AG20443 (cell line): ENCODE measurements at regions not wholly inside any gene's neighbourhood (a gene's known extent, or its start where the extent isn't known, plus 50 kb on each side); places are given as distances from the start of the nearest gene placed in this dataset.

Experiments used
- DNase-seq: peaks from one replicate; pipeline ENCODE4 v3.0.0; 2012; ENCODE audit warnings: low spot score, mixed read lengths

DNA sequence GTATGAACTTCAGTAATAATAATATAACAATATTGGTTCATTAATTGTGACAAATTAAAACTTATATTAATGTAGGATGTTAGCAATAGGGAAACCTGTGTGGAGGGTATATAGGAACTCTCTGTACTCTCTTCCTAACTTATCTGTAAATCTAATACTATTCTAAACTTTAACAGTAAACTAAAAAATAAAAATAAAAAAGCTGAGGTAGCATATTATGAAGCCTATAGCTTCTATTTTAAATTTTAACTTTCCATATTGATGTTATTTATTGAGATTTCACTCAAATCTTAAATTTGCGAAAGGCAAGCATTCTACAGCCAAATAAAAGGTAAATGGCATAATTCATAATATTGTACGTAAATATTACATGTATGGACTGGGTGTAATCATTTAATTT is 326.4 kb downstream of the MEI4 start:
- DNase-seq: no peak

DNA sequence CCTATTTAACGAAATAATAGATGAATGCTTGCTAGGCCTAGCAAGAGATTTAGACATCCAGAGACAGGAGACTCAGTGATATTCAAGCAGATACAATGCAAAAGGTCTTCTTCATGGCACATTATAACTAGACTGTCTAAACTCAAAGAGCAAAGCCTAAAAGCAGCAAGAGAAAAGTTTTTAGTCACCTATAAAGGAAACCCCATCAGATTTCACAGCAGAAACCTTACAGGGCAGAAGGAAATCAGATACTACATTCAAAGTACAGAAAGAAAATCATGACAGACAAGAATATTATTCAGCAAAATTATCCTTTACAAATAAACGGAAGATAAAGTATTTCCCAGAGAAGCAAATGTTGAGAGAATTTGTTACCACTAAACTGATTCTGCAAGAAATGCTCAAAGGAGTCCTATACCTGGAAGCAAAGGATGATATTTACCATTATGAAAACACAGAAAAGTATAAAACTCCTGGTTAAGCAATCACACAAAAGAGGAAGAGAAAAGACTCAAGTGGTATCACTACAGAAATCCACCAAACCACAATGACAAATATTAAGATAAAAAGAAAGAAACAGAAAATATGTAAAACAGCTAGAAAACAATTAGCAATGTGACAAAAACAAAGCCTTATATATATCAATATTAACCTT is 333.7 kb downstream of the MEI4 start:
- DNase-seq: no peak

DNA sequence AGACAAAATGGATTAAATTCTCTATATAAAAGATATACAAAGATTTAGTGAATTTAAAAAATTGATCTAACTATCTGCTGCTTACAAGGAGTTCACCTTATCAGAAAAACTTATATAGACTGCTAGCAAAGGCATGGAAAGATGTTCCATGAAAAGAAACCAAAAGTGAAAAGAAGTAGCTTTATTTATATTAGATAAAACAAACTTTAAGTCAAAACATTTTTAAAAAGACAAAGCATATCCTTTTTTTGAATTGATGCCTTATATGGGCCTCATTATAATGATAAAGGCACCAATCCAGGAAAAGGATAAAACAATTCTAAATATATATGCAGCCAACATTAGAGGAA is 334.2 kb downstream of the MEI4 start:
- no peak for DNase-seq

DNA sequence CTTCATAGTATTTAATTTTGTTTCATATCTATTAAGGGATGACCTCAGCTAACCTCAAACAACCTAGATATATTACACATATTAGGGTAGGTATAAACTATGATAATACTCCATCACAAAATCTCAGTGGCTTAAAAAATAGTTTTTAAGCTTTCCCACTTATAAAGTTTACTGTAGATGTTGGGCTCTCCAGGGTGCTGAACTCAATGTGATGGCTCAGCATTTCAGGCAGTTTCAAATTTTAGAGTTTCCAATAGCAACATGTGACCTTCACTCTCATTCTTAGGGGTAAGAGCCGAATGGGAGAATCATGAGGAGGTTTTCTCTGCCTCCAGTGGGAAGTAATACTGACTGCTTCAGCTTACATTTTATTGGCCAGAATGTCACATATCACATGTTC is 357.3 kb downstream of the MEI4 start:
- no peak for DNase-seq

GRCh38 chr6:78020586-78020985 is 367.7 kb downstream of the MEI4 start:
- no peak for DNase-seq

DNA sequence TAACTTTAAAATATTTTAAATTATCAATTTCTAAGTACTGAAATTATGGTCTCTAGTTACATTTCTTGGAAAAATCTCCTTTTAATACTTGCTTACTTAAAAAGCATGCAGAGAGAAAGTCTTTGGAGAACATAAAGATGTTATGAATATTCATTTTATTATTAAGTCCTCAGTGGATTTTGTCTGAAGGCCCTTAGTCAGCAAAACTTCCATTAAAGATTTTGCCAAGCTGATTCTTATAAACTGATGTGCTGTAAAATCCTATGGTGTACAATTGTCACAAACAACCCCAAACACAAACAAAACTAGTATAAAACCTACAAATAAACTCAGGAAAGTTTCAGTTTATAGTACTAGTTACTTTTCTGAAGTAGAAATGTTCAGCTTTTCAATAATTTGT is 372.7 kb downstream of the MEI4 start:
- DNase-seq: no peak

- DNase-seq: no peak
Measured at GRCh38 chr6:78031228-78031627, 378.4 kb downstream of the MEI4 start.

GRCh38 chr6:78059171-78059570 is 406.3 kb downstream of the MEI4 start:
- DNase-seq: no peak

- no peak for DNase-seq
Measured at GRCh38 chr6:78062993-78063392, 410.2 kb downstream of the MEI4 start.

- DNase-seq: no peak
Measured at GRCh38 chr6:78076371-78076770, 423.5 kb downstream of the MEI4 start.

GRCh38 chr6:78089531-78089930 is 436.7 kb downstream of the MEI4 start:
- no peak for DNase-seq

DNA sequence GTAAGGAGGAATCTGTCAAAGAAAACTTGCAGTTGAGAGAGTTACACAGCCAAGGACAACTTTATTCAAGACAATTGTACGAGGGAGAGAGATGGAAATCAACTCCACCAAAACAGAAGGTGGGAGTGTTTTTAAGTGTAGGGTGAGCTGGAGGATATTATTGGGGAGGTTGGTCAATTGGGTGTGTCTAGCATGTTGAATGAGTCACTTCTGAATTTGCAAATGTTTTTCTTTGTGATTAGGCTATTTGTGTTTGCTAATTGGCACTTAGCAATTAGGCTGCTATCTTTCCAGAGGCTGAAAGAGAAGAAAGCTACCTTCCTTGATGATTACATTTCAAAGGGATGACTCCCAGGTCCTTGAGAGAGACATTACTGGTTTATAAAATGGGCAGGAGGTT is 441.1 kb downstream of the MEI4 start:
- no peak for DNase-seq

DNA sequence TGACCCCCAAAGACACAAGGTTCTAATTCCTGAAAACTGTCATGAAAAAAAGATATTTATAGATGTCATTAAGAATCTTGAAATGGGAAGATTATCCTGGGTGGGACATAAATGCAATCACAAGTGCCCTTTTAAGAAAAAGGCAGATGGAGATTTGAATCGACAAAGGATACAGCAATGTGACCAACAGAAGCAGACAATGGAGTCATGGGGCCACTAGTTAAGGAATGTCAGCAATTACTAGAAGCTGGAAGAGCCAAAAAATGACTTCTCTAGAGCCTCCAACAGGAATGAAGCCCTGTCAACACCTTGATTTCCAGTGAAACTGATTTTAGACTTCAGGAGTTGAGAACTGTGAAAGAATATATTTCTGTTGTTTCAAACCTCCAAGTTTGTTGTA is 448.5 kb downstream of the MEI4 start:
- DNase-seq: no peak

DNA sequence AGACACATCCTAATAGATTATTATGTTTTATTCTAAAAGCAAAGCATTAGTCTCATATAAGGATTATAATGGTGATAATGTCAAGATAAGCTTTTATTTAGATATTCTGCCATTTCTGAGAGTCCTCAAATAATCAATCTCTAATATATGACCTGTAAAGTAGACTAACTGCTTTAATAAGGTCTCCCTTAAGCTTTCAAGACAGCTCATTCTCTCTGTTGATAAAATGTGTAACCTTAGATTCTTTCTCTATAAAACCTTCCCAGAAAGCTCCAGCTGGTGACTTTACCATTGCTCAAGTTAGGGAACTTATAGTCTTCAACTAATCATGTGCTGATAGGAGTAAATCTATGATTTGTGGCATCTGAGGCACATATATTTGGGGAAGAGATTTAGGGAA is 457.8 kb downstream of the MEI4 start:
- no peak for DNase-seq

DNA sequence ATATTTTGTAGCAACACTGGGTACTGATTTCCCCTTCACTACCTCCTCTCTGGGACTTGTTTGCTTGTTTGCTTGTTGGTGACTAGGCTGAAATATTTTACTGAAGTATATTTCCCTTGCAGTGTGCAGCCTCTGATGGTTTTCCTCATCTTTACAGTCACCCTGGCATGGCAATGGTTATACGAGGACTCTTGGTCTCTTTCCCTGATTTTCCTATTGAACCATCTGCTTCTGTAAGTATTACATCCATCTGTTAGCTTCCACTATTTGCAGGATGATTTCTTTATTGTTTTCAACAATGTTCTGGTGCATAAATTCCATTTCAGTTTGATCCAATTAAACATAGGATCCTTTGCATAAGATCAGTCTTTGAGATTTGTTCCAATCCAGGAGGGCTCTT is 465.1 kb downstream of the MEI4 start:
- no peak for DNase-seq

- no peak for DNase-seq
Measured at GRCh38 chr6:78131521-78131920, 478.7 kb downstream of the MEI4 start.

GRCh38 chr6:78132671-78133410 is 480.0 kb downstream of the MEI4 start:
- no peak for DNase-seq

- DNase-seq: no peak
Measured at GRCh38 chr6:78150425-78150824, 497.6 kb downstream of the MEI4 start.

DNA sequence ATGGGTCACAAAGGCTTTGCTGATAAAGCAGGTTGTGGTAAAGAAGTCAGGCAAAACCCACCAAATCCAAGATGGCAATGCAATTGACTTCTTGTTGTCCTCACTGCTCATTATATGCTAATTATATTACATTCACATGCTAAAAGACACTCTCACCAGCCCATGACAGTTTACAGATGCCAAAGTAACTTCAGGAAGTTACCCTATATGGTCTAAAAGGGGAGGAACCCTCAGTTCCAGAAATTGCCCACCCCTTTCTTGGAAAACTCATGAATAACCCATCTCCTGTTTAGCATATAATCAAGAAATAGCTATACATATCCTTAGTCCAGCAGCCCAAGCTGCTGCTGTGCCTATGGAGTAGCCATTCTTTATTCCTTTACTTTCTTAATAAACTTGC is 501.1 kb downstream of the MEI4 start:
- DNase-seq: no peak

DNA sequence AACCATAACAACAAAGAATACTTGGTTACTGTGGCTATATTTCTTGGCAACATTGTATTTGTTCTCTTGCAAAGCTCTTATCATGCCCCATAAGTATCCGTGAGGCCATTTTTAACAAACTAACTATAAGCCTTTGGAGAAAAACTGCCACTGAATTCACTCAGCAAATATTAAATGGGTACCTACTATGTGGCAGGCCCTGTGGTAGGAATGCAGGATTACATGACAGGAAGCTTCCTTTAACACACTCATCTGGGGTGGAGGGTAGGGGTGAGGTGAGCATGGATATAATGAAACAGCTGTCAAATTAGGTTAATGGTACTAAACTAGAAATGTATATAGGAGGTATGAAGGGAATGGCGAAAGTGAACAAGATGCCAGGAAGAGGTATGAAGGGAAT is 504.8 kb downstream of the MEI4 start:
- DNase-seq: no peak

DNA sequence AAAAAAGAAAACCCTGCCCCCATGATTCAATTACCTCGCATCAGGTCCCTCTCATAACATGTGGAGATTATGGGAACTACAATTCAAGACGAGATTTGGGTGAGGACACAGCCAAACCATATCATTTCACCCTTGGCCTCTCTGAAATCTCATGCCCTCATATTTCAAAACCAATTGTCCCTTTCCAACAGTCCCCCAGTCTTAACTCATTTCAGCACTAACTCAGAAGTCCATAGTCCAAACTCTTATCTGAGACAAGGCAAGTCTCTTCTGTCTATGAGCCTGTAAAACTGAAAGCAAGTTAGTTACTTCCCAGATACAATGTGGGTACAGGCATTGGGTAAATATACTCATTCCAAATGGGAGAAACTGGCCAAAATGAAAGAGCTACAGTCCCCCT is 536.1 kb downstream of the MEI4 start:
- no peak for DNase-seq

GRCh38 chr6:78192057-78192456 is 539.2 kb downstream of the MEI4 start:
- DNase-seq: no peak

GRCh38 chr6:78199044-78199443 is 546.2 kb downstream of the MEI4 start:
- DNase-seq: no peak

GRCh38 chr6:78222226-78222625 is 569.4 kb downstream of the MEI4 start:
- no peak for DNase-seq
